ENCODE measurements at regions not wholly inside any gene's neighbourhood (a gene's known extent, or its start where the extent isn't known, plus 50 kb on each side); places are given as distances from the start of the nearest gene placed in this dataset.

DNA sequence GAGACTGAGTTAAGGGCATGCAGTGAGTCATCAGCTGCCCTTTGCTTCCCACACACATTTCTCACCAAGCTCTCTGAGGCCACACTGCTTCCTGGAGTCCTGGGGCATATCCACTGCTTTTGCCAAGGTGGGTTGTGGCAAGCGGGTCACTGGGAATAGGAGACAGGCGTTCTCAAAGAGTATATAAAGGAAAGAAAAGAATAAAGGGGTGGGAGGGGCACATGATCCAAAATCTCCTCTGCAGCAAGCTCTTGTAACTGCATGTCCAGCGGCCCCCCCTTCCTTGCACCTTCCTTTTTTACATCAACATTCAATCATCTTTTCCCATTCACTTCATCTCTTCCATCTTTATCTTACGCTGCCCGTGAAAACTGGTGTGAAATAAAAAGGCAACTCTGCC lies 259.1 kb upstream of the RPL38 start:
- Histone ChIP-seq H3K9me3 (no peaks in the 10 kb centered on the region), H3K36me3 (no peaks in the 10 kb centered on the region), H3K4me1 (no peaks in the 10 kb centered on the region), H3K27me3 (peaks cover 0 to 17% (median 0%) of the 10 kb centered on the region in 3 donors), H3K27ac (no peak overlapping the region), H3K4me3 (no peak overlapping the region)
- TF ChIP-seq POLR2AphosphoS5 (IDR thresholded peaks at IDR 0.05) = no peak
- no peak for TF ChIP-seq POLR2A (IDR thresholded peaks at IDR 0.05)
- TF ChIP-seq CTCF (IDR thresholded peaks at IDR 0.05) = no peak
- TF ChIP-seq EP300 (IDR thresholded peaks at IDR 0.05) = no peak
- intact Hi-C loops (cut with DNase I) = no loop called here
- DNase-seq = no peak
- 86 to 93% methylated on average over 5 of the region's 5 CpGs for whole genome bisulfite sequencing, 2 donors

GRCh38 chr17:73947281-73947965 lies 256.1 kb upstream of the RPL38 start:
- no peak overlapping the region for H3K27ac ChIP-seq
- intact Hi-C loops (cut with DNase I) = no loop called here
- H3K27me3 ChIP-seq = peaks cover 4 to 44% (median 5%) of the 10 kb centered on the region in 3 donors
- 87 to 89% methylated on average over 13 of the region's 13 CpGs for WGBS, 2 donors
- H3K36me3 ChIP-seq = no peaks in the 10 kb centered on the region
- peaks cover 0 to 5% (median 4%) of the 10 kb centered on the region in 4 donors for H3K4me1 ChIP-seq
- no peak overlapping the region for H3K4me3 ChIP-seq
- no peaks in the 10 kb centered on the region for H3K9me3 ChIP-seq
- DNase-seq = no peak
- TF ChIP-seq POLR2A (IDR thresholded peaks at IDR 0.05) (no peak), EP300 (IDR thresholded peaks at IDR 0.05) (no peak), POLR2AphosphoS5 (IDR thresholded peaks at IDR 0.05) (no peak), CTCF (IDR thresholded peaks at IDR 0.05) (no peak)

DNA sequence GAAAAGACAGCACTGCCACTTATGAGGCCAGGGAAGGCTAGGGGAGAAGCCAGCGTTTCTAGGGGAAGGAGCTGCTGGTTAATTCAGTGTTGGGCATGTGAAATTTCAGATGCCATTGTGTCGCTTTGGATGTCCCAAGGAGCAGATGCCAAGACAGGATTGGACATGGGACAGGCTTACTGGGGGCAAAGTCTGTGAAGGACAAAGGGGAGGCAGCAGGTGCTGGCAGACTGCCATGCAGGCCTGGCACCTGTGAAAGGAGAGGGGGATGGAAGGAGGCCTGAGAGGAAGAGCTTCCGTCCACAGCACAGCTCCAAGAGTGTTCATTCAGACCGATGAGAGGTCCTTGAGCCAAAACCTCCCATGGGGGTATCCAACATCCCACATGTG lies 255.5 kb upstream of the RPL38 start:
- Histone ChIP-seq H3K36me3 (no peaks in the 10 kb centered on the region), H3K4me3 (no peak overlapping the region), H3K27me3 (peaks cover 9 to 46% (median 10%) of the 10 kb centered on the region in 3 donors), H3K9me3 (no peaks in the 10 kb centered on the region), H3K4me1 (peaks cover 0 to 10% (median 10%) of the 10 kb centered on the region in 4 donors), H3K27ac (no peak overlapping the region)
- no peak for DNase-seq
- intact Hi-C loops (cut with DNase I) = no loop called here
- 75 to 89% methylated on average over 4 of the region's 4 CpGs for WGBS, 2 donors
- TF ChIP-seq CTCF (IDR thresholded peaks at IDR 0.05) (no peak), EP300 (IDR thresholded peaks at IDR 0.05) (no peak), POLR2AphosphoS5 (IDR thresholded peaks at IDR 0.05) (no peak), POLR2A (IDR thresholded peaks at IDR 0.05) (no peak)

- Histone ChIP-seq H3K27ac (no peak overlapping the region), H3K4me3 (no peak overlapping the region), H3K4me1 (peaks cover 0 to 12% (median 11%) of the 10 kb centered on the region in 4 donors), H3K36me3 (no peaks in the 10 kb centered on the region), H3K9me3 (no peaks in the 10 kb centered on the region), H3K27me3 (peaks cover 11 to 60% (median 12%) of the 10 kb centered on the region in 3 donors)
- no peak for TF ChIP-seq CTCF (IDR thresholded peaks at IDR 0.05)
- no peak for TF ChIP-seq EP300 (IDR thresholded peaks at IDR 0.05)
- TF ChIP-seq POLR2AphosphoS5 (IDR thresholded peaks at IDR 0.05) = no peak
- no peak for TF ChIP-seq POLR2A (IDR thresholded peaks at IDR 0.05)
- 70 to 82% methylated on average over 13 of the region's 13 CpGs for WGBS, 2 donors
- intact Hi-C loops (cut with DNase I) = no loop called here
- DNase-seq = no peak
Observed at GRCh38 chr17:73949903-73950592, 253.4 kb upstream of the RPL38 start.
